Fibroblast of skin of right quadriceps (primary cell): ENCODE measurements at regions not wholly inside any gene's neighbourhood (a gene's known extent, or its start where the extent isn't known, plus 50 kb on each side); places are given as distances from the start of the nearest gene placed in this dataset.
A peak's percentile ranks its signal among the peaks of the same experiment; 100 is the strongest.

Source experiments
- DNase-seq: peaks from one replicate; pipeline ENCODE4 v3.0.0-alpha.2; 2013

GRCh38 chr2:7825591-7826312, 856.1 kb upstream of the ID2 start:
- peak; percentile 47 for DNase-seq

- no peak for DNase-seq
These were observed 855.2 kb upstream of the ID2 start for GRCh38 chr2:7826656-7827055.

GRCh38 chr2:7829241-7829640, 852.6 kb upstream of the ID2 start:
- DNase-seq: no peak

GRCh38 chr2:7830616-7831015, 851.2 kb upstream of the ID2 start:
- DNase-seq: no peak

GRCh38 chr2:7835151-7835550, 846.7 kb upstream of the ID2 start:
- no peak for DNase-seq

GRCh38 chr2:7835693-7836680, 845.9 kb upstream of the ID2 start:
- DNase-seq: no peak

GRCh38 chr2:7837237-7837760, 844.6 kb upstream of the ID2 start:
- DNase-seq: no peak

GRCh38 chr2:7838669-7839068, 843.2 kb upstream of the ID2 start:
- peak; percentile 56 for DNase-seq

- no peak for DNase-seq
These were observed 841.0 kb upstream of the ID2 start for GRCh38 chr2:7840651-7841380.

- no peak for DNase-seq
These were observed 840.1 kb upstream of the ID2 start for GRCh38 chr2:7841751-7842150.

GRCh38 chr2:7844414-7844965, 837.4 kb upstream of the ID2 start:
- DNase-seq: peak; percentile 21

- DNase-seq: peak; percentile 99
These were observed 836.5 kb upstream of the ID2 start for GRCh38 chr2:7845332-7845731.

- DNase-seq: no peak
These were observed 835.2 kb upstream of the ID2 start for GRCh38 chr2:7846607-7847006.

- DNase-seq: no peak
These were observed 834.5 kb upstream of the ID2 start for GRCh38 chr2:7847321-7847720.

- DNase-seq: no peak
These were observed 832.8 kb upstream of the ID2 start for GRCh38 chr2:7849027-7849426.

- no peak for DNase-seq
These were observed 832.3 kb upstream of the ID2 start for GRCh38 chr2:7849531-7849930.

- DNase-seq: no peak
These were observed 829.3 kb upstream of the ID2 start for GRCh38 chr2:7852546-7852945.

GRCh38 chr2:7857904-7858303, 824.0 kb upstream of the ID2 start:
- DNase-seq: peak; percentile 90

- no peak for DNase-seq
These were observed 823.2 kb upstream of the ID2 start for GRCh38 chr2:7858624-7859023.

- peak; percentile 62 for DNase-seq
These were observed 821.2 kb upstream of the ID2 start for GRCh38 chr2:7860693-7861092.

GRCh38 chr2:7861910-7862702, 819.8 kb upstream of the ID2 start:
- no peak for DNase-seq

- DNase-seq: no peak
These were observed 815.8 kb upstream of the ID2 start for GRCh38 chr2:7866104-7866503.
